ENCODE measurements at regions not wholly inside any gene's neighbourhood (a gene's known extent, or its start where the extent isn't known, plus 50 kb on each side); places are given as distances from the start of the nearest gene placed in this dataset.

DNA sequence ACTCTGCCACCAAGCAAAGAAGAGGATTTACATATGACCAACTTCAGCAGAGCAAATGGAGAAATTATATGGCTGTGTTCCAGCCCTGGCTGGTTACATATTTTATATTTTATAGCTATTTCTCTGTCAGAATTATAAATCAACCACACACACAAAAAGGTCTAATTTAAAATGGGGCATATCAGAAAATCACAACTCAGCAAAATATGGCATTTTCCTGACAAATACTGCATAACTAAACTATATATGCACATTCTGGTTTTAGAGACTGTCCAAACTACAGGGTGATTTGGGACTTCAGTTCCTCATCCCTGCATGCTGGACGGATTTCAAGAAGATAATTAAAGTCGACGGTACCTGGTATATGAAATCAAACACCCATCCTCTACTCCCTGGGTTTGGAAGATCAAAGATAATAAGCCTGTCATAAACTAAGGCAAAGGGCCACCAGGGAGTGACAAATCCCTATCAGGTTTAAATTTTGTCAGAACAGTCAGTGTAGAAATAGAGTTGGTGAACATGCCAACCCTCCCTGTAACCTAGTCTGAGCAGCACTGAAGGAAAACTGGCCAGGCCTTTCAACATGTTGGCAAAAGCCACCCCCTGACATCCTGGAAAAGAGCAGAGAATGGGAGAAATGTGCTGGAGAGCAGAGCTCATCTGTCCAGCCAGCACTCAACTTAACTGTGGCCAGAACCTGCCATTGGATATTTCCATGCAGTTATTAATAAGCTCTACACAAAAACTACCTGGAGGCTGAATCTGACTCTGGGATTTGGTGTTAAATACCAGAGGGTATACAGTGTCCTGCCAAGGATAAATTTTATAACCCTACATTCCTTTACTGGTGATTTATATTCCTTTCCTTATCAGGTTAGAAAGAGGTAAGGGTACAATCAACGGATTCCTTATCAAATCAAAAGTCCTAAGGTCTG is 235.7 kb downstream of the ENC1 start:
- TF ChIP-seq TAF1 (IDR thresholded peaks at IDR 0.05; ENCODE audit: borderline replicate concordance, low read depth, low read length) = no peak
- TF ChIP-seq POLR2A (IDR thresholded peaks at IDR 0.05; ENCODE audit: low read depth, low read length) = no peak
